GM12878 (cell line): ENCODE measurements at regions not wholly inside any gene's neighbourhood (a gene's known extent, or its start where the extent isn't known, plus 50 kb on each side); places are given as distances from the start of the nearest gene placed in this dataset.

ENCODE experiments used
- ATAC-seq: fragments of 200-7000 bp; cut with Tn5 transposase; 3 replicates; pipeline ENCODE4 v1.9.1; 2020; ENCODE audit warnings: mild to moderate bottlenecking, moderate library complexity
- BruUV-seq: library from RNA; stranded (reverse); fragments of 400-500 nt; replicated peaks from 2 replicates; lab custom pipeline; 2021; lab: Mats Ljungman, UMichigan
- CTCF ChIA-PET: fragments of 300-600 bp; sonication (Branson Sonifier 250); formaldehyde crosslinking; extraction: SDS; loops from one replicate; lab custom pipeline; 2021; ENCODE audit warnings: inconsistent platforms; lab: Yijun Ruan, JAX
- POLR2A ChIA-PET: fragments of 350-600 bp; formaldehyde crosslinking; extraction: SDS; loops from one replicate; lab custom pipeline; 2021; ENCODE audit warnings: inconsistent platforms; lab: Charles Lee
- RAD21 ChIA-PET: fragments of 300-600 bp; sonication (Branson Sonifier 250); formaldehyde crosslinking; loops from one replicate; lab custom pipeline; 2023; ENCODE audit warnings: antibody characterized with exemption; ENCODE audit not compliant: unreplicated experiment; lab: Charles Lee
- SMC1A ChIA-PET: fragments of 300-600 bp; sonication (Branson Sonifier 250); formaldehyde crosslinking; loops from one replicate; lab custom pipeline; 2023; ENCODE audit not compliant: unreplicated experiment, uncharacterized antibody; lab: Charles Lee
- DNase-seq: peaks from one replicate; pipeline ENCODE4 v3.0.0-alpha.2; 2011; ENCODE audit warnings: low read depth, low spot score
- FAIRE-seq: peaks from 3 replicates; lab custom pipeline; 2011; peaks lifted over from hg19 to GRCh38; lab: Jason Lieb, UNC
- H2AFZ ChIP-seq: 2 replicates; pipeline ENCODE4 v1.6.0; 2011; ENCODE audit warnings: low read depth, low read length, control low read depth; ENCODE audit not compliant: control insufficient read depth
- H3K27ac ChIP-seq: 2 replicates; pipeline ENCODE4 v1.5.1; 2011; ENCODE audit warnings: control low read depth; ENCODE audit not compliant: control insufficient read depth, insufficient read depth
- H3K27me3 ChIP-seq, 2 experiments: replicated peaks in 1 of 2; 2 replicates each; pipeline versions ENCODE4 v1.6.0 to v1.6.1; 2011; ENCODE audit warnings: low read length in 1 of 2; ENCODE audit not compliant: control insufficient read depth in 2 of 2, insufficient read depth in 2 of 2
- H3K36me3 ChIP-seq, 2 experiments: 2 replicates each; pipeline ENCODE4 v1.5.1; 2011; ENCODE audit warnings: low read length in 1 of 2; ENCODE audit not compliant: control insufficient read depth in 2 of 2, insufficient read depth in 2 of 2
- H3K4me1 ChIP-seq: 2 replicates; pipeline ENCODE4 v1.6.1; 2011; ENCODE audit warnings: mild to moderate bottlenecking, low read length, moderate library complexity, mixed read lengths; ENCODE audit not compliant: control insufficient read depth, insufficient read depth
- H3K4me2 ChIP-seq: 2 replicates; pipeline ENCODE4 v1.6.0; 2011; ENCODE audit warnings: control low read depth; ENCODE audit not compliant: control insufficient read depth, insufficient read depth
- H3K4me3 ChIP-seq: fragments of 200-600 bp; sonication (generic); 2 replicates; pipeline ENCODE4 v1.5.1; 2016
- H3K79me2 ChIP-seq: 2 replicates; pipeline ENCODE4 v1.6.0; 2011; ENCODE audit warnings: low read length; ENCODE audit not compliant: control insufficient read depth, insufficient read depth
- H3K9ac ChIP-seq: 2 replicates; pipeline ENCODE4 v1.8.0; 2011; ENCODE audit warnings: low read length, control low read depth, mixed read lengths; ENCODE audit not compliant: control insufficient read depth, insufficient read depth
- H3K9me3 ChIP-seq: replicated peaks from 3 replicates; pipeline ENCODE4 v1.5.1; 2011; ENCODE audit warnings: mild to moderate bottlenecking, low read length; ENCODE audit not compliant: control insufficient read depth, insufficient read depth
- H4K20me1 ChIP-seq: 2 replicates; pipeline ENCODE4 v1.6.0; 2011; ENCODE audit not compliant: control insufficient read depth, insufficient read depth
- CREM ChIP-seq: IDR thresholded peaks from 2 replicates; pipeline ENCODE4 v1.6.1; 2014; ENCODE audit warnings: antibody characterized with exemption, low read depth
- ETV6 ChIP-seq, 2 experiments: fragments of 450-650 bp in 1 of 2; IDR thresholded peaks in 1 of 2; conservative IDR thresholded peaks in 1 of 2; 2 replicates each; pipeline ENCODE4 v1.6.1; 2014; ENCODE audit warnings: antibody characterized with exemption in 1 of 2, borderline replicate concordance in 1 of 2, low read depth in 1 of 2, mild to moderate bottlenecking in 1 of 2, moderate library complexity in 1 of 2
- FOXK2 ChIP-seq: fragments of 450-650 bp; IDR thresholded peaks from 2 replicates; pipeline ENCODE4 v1.6.1; 2017; ENCODE audit warnings: mild to moderate bottlenecking, moderate library complexity
- GATAD2B ChIP-seq: fragments of 450-650 bp; conservative IDR thresholded peaks from 2 replicates; pipeline ENCODE4 v1.6.1; 2017; ENCODE audit warnings: low read depth, mild to moderate bottlenecking, moderate library complexity
- HDAC6 ChIP-seq: fragments of 200-600 bp; sonication (generic); IDR thresholded peaks from one replicate; pipeline ENCODE4 v1.8.0; 2017; ENCODE audit warnings: antibody characterized with exemption; ENCODE audit not compliant: unreplicated experiment
- KAT2A ChIP-seq: conservative IDR thresholded peaks from 2 replicates; pipeline ENCODE4 v1.6.1; 2011; ENCODE audit warnings: low read depth, low read length; ENCODE audit not compliant: control insufficient read depth
- MAX ChIP-seq: IDR thresholded peaks from 2 replicates; pipeline ENCODE4 v1.6.1; 2012; ENCODE audit warnings: low read depth, low read length, improper control_type of control experiment
- NFIC ChIP-seq: IDR thresholded peaks from 2 replicates; pipeline ENCODE4 v1.6.1; 2012; ENCODE audit warnings: low read depth, mild to moderate bottlenecking, inconsistent platforms, low read length, moderate library complexity
- NFYA ChIP-seq: IDR thresholded peaks from 2 replicates; pipeline ENCODE4 v1.6.1; 2011; ENCODE audit warnings: low read depth, mild to moderate bottlenecking, low read length, improper control_type of control experiment, borderline replicate concordance
- POU2F2 ChIP-seq: IDR thresholded peaks from 3 replicates; pipeline ENCODE4 v1.6.1; 2011; ENCODE audit warnings: low read depth, mild to moderate bottlenecking, low read length, borderline replicate concordance
- RB1 ChIP-seq: fragments of 450-650 bp; formaldehyde crosslinking; IDR thresholded peaks from 2 replicates; pipeline ENCODE4 v1.6.1; 2017; ENCODE audit warnings: mild to moderate bottlenecking, borderline replicate concordance
- RBBP5 ChIP-seq: fragments of 200-600 bp; sonication (generic); conservative IDR thresholded peaks from 2 replicates; pipeline ENCODE4 v1.6.1; 2016
- SMC3 ChIP-seq: IDR thresholded peaks from 2 replicates; pipeline ENCODE4 v1.6.1; 2011; ENCODE audit warnings: low read length, improper control_type of control experiment, borderline replicate concordance
- ZNF622 ChIP-seq: fragments of 450-650 bp; IDR thresholded peaks from 2 replicates; pipeline ENCODE4 v1.6.1; 2017; ENCODE audit warnings: mild to moderate bottlenecking, inconsistent platforms
- ZSCAN29 ChIP-seq: fragments of 450-650 bp; IDR thresholded peaks from 2 replicates; pipeline ENCODE4 v1.6.1; 2017; ENCODE audit warnings: mild to moderate bottlenecking, moderate library complexity
- ZZZ3 ChIP-seq: IDR thresholded peaks from 2 replicates; pipeline ENCODE4 v1.6.1; 2011; ENCODE audit warnings: low read depth; ENCODE audit not compliant: control insufficient read depth, insufficient read length
- in situ Hi-C: fragments of 300-500 bp; cut with MboI; formaldehyde crosslinking; loops from 9 replicates; pipeline ENCODE4 v1.14.3; 2018; ENCODE audit warnings: mixed read lengths
- intact Hi-C: fragments of 100-400 bp; cut with micrococcal nuclease; formaldehyde crosslinking; loops from one replicate; pipeline ENCODE4 v1.14.2; 2022; ENCODE audit not compliant: unreplicated experiment
- TF ChIP-seq, protein P1 (sequence below): fragments of 450-650 bp; IDR thresholded peaks from 2 replicates; pipeline ENCODE4 v1.6.1; 2016; ENCODE audit warnings: mild to moderate bottlenecking
- TF ChIP-seq, protein P2 (sequence below): fragments of 450-650 bp; IDR thresholded peaks from 2 replicates; pipeline ENCODE4 v1.6.1; 2017; ENCODE audit warnings: mild to moderate bottlenecking

DNA sequence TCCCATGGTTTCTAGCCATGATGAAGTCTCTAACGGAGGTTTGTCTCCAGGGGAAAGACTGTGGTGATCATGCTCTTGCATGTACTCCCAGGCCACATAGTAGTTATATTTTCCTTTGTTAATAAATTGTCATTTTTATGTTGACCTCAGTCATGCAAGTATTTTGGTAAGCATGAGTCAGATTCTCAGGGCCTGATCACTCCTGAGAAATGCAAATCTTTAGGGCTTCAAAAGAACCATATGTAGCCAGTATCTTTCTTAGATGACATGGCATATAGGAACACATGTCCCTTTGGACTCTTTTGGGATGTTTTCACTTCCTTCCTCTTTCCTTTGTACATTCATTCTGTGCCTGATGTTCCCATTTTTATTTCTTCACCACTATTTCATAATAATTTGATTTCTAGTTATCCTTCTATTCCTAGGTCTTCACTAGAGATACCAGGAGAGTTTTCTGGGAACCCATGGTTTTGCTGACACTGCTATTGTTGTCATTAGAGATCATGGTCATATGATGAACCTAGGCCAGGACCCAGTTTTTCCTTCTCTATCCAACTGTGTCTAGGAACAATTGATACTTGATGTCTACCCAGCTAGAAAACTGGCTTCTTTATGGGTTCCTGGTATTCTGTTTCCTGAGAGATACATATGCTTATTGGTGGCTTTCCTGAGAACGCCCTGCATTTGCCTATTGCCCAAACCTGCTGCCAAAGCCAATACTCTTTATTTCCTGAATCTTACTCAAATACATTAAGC is 248.1 kb upstream of the NREP start (continued):
- TF ChIP-seq MAX (no peak), FOXK2 (no peak), NFIC (peak; percentile 87), CREM (peak; percentile 44; the same call in 1 of the 2 replicates), RBBP5 (no peak), SMC3 (no peak), GATAD2B (peak; percentile 42; the same call in 1 of the 2 replicates)
- TF ChIP-seq, protein P1, sequence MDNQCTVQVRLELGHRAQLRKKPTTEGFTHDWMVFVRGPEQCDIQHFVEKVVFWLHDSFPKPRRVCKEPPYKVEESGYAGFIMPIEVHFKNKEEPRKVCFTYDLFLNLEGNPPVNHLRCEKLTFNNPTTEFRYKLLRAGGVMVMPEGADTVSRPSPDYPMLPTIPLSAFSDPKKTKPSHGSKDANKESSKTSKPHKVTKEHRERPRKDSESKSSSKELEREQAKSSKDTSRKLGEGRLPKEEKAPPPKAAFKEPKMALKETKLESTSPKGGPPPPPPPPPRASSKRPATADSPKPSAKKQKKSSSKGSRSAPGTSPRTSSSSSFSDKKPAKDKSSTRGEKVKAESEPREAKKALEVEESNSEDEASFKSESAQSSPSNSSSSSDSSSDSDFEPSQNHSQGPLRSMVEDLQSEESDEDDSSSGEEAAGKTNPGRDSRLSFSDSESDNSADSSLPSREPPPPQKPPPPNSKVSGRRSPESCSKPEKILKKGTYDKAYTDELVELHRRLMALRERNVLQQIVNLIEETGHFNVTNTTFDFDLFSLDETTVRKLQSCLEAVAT, result no peak
- TF ChIP-seq, protein P2, sequence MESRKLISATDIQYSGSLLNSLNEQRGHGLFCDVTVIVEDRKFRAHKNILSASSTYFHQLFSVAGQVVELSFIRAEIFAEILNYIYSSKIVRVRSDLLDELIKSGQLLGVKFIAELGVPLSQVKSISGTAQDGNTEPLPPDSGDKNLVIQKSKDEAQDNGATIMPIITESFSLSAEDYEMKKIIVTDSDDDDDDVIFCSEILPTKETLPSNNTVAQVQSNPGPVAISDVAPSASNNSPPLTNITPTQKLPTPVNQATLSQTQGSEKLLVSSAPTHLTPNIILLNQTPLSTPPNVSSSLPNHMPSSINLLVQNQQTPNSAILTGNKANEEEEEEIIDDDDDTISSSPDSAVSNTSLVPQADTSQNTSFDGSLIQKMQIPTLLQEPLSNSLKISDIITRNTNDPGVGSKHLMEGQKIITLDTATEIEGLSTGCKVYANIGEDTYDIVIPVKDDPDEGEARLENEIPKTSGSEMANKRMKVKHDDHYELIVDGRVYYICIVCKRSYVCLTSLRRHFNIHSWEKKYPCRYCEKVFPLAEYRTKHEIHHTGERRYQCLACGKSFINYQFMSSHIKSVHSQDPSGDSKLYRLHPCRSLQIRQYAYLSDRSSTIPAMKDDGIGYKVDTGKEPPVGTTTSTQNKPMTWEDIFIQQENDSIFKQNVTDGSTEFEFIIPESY, result no peak

DNA sequence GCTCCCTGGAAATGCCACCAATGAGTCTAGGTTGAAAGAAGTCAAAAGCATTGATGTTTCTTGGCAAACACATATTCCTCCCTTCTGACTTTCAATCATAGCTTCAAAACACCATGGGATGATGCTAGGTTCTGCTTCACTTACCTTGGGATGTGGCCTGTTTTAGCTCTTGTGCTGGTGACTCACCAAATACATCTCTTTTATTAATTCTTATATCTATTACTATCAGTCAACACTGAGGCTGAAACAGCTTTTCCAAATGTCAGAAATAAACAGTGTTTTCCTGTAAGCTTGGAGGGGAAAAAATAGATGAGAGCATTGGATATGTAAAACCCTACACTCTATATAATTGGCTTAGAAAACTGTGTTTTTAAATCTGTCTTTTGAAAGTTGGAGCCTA is 245.4 kb upstream of the NREP start:
- RAD21 ChIA-PET, result no interaction called here
- Histone ChIP-seq H4K20me1 (no peaks in the 10 kb centered on the region), H3K27ac (no peak overlapping the region), H3K79me2 (no peaks in the 10 kb centered on the region), H3K27me3 (no peaks in the 10 kb centered on the region), H3K9ac (no peak overlapping the region), H3K4me2 (no peak overlapping the region), H3K9me3 (no peaks in the 10 kb centered on the region; the same call in 2 of the 3 replicates), H3K4me3 (no peak overlapping the region), H2AFZ (no peak overlapping the region), H3K4me1 (peaks cover 7% of the 10 kb centered on the region), H3K36me3 (no peaks in the 10 kb centered on the region)
- DNase-seq (no peak), ATAC-seq (no peak), FAIRE-seq (no peak)
- CTCF ChIA-PET, result interaction anchor here (1.4 kb wide), 1 partner anchor 9 kb away, joined by 3 read pairs; no protein-coding TSS in a partner anchor
- no TSS peak for BruUV-seq
- POLR2A ChIA-PET, result no interaction called here
- SMC1A ChIA-PET, result interaction anchor here (1.1 to 1.3 kb wide), 2 partner anchors 23 to 115 kb away, joined by 3 to 4 read pairs; no protein-coding TSS in a partner anchor
- in situ Hi-C loops (no loop called here), intact Hi-C loops (loop anchor here (5.0 to 10.0 kb wide), 2 partner anchors 145 to 248 kb away; partner anchors contain the start of gene NREP)
- TF ChIP-seq KAT2A (no peak), ZNF622 (no peak), ZZZ3 (no peak), POU2F2 (no peak), HDAC6 (no peak), ETV6 (conservative IDR thresholded peaks at IDR 0.05 in 1 of 2, IDR thresholded peaks at IDR 0.05 in 1 of 2; ENCODE audit: borderline replicate concordance in 1 of 2, low read depth in 1 of 2) (no peak), ZSCAN29 (no peak), RB1 (no peak), NFYA (no peak)
- TF ChIP-seq, protein P2, result no peak
